ENCODE measurements at regions not wholly inside any gene's neighbourhood (a gene's known extent, or its start where the extent isn't known, plus 50 kb on each side); places are given as distances from the start of the nearest gene placed in this dataset.

DNA sequence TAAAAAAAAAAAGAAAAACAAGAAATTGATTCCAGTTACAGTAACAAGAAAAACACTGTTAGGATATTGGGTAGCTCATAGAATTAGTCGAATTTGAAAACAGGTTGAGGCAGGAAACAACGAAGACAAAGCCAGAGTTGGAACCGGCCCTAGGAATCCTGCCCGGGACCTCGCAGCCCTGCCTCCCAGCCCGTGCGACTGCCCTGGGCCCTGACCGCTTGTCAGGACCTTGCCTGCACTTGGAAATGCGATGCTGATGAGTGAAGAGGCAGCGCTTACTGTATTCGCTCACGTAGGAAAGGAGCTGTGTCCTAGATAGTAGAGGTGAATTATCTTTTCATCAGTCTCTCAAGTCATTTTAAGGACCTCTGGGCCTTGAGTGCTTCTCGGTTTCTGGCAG is 611.7 kb upstream of the FAT1 start:
- TF ChIP-seq, protein P1, sequence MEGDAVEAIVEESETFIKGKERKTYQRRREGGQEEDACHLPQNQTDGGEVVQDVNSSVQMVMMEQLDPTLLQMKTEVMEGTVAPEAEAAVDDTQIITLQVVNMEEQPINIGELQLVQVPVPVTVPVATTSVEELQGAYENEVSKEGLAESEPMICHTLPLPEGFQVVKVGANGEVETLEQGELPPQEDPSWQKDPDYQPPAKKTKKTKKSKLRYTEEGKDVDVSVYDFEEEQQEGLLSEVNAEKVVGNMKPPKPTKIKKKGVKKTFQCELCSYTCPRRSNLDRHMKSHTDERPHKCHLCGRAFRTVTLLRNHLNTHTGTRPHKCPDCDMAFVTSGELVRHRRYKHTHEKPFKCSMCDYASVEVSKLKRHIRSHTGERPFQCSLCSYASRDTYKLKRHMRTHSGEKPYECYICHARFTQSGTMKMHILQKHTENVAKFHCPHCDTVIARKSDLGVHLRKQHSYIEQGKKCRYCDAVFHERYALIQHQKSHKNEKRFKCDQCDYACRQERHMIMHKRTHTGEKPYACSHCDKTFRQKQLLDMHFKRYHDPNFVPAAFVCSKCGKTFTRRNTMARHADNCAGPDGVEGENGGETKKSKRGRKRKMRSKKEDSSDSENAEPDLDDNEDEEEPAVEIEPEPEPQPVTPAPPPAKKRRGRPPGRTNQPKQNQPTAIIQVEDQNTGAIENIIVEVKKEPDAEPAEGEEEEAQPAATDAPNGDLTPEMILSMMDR (IDR thresholded peaks at IDR 0.05): no peak
- TF ChIP-seq POLR2A (IDR thresholded peaks at IDR 0.05) (no peak), POLR2AphosphoS5 (IDR thresholded peaks at IDR 0.05) (no peak)
